Endothelial cell of umbilical vein (primary cell): ENCODE measurements at regions not wholly inside any gene's neighbourhood (a gene's known extent, or its start where the extent isn't known, plus 50 kb on each side); places are given as distances from the start of the nearest gene placed in this dataset.

Source experiments
- BruUV-seq: library from RNA; stranded (reverse); fragments of 400-500 nt; replicated peaks from 2 replicates; lab custom pipeline; 2021; lab: Mats Ljungman, UMichigan
- CTCF ChIA-PET: fragments of 300-600, 350-600 bp; sonication (Branson Sonifier 250); formaldehyde crosslinking; loops from one replicate; lab custom pipeline; 2021; ENCODE audit warnings: antibody characterized with exemption, inconsistent platforms; lab: Charles Lee
- POLR2A ChIA-PET: fragments of 300-600, 350-600 bp; sonication (Branson Sonifier 250); formaldehyde crosslinking; loops from one replicate; lab custom pipeline; 2021; ENCODE audit warnings: antibody characterized with exemption, inconsistent platforms; lab: Charles Lee
- DNase-seq: peaks from one replicate; pipeline ENCODE4 v3.0.0-alpha.2; 2011; ENCODE audit warnings: low read depth, low spot score
- FAIRE-seq: peaks from 2 replicates; lab custom pipeline; 2011; peaks lifted over from hg19 to GRCh38; lab: Jason Lieb, UNC
- H2AFZ ChIP-seq: 2 replicates; pipeline ENCODE4 v1.6.0; 2012; ENCODE audit warnings: low read depth, low read length, control low read depth, inconsistent platforms
- H3K27ac ChIP-seq: 2 replicates; pipeline ENCODE4 v1.5.1; 2011; ENCODE audit warnings: low read depth, mild to moderate bottlenecking, control low read depth, low read length, moderate library complexity; ENCODE audit not compliant: insufficient read depth
- H3K27me3 ChIP-seq, 2 experiments: 2 replicates each; pipeline versions ENCODE4 v1.6.0 to v1.6.1; 2011; ENCODE audit warnings: low read length in 2 of 2, mixed read lengths in 1 of 2; ENCODE audit not compliant: control insufficient read depth in 2 of 2, insufficient read depth in 2 of 2
- H3K36me3 ChIP-seq, 2 experiments: 2 replicates in 1 of 2; 3 replicates in 1 of 2; pipeline ENCODE4 v1.5.1; 2011; ENCODE audit warnings: low read length in 2 of 2, mild to moderate bottlenecking in 1 of 2, moderate library complexity in 1 of 2; ENCODE audit not compliant: control insufficient read depth in 2 of 2, insufficient read depth in 2 of 2; ENCODE audit errors: extremely low read depth in 1 of 2
- H3K4me1 ChIP-seq: 3 replicates; pipeline ENCODE4 v1.5.1; 2011; ENCODE audit warnings: mild to moderate bottlenecking, low read length; ENCODE audit not compliant: control insufficient read depth, insufficient read depth; ENCODE audit errors: extremely low read depth
- H3K4me2 ChIP-seq: 2 replicates; pipeline ENCODE4 v1.6.1; 2011; ENCODE audit warnings: low read length, control low read depth, mixed read lengths; ENCODE audit not compliant: insufficient read depth
- H3K4me3 ChIP-seq, 3 experiments: fragments of 200-600 bp in 1 of 3; sonication (generic), shearing (Covaris generic) in 1 of 3; replicated peaks in 1 of 3; 2 replicates each; pipeline ENCODE4 v1.5.1; 2011 to 2016; ENCODE audit warnings: control low read depth in 3 of 3, low read length in 3 of 3, mild to moderate bottlenecking in 2 of 3, inconsistent platforms in 1 of 3, low read depth in 1 of 3, moderate library complexity in 1 of 3; ENCODE audit not compliant: insufficient read depth in 1 of 3
- H3K79me2 ChIP-seq: 2 replicates; pipeline ENCODE4 v1.6.0; 2012; ENCODE audit warnings: low read length, inconsistent platforms; ENCODE audit not compliant: control insufficient read depth, insufficient read depth
- H3K9ac ChIP-seq: replicated peaks from 2 replicates; pipeline ENCODE3; 2011; ENCODE audit warnings: low read length, control low read depth; ENCODE audit not compliant: insufficient read depth; ENCODE audit errors: extremely low read depth
- H3K9me1 ChIP-seq: replicated peaks from 3 replicates; pipeline ENCODE4 v1.6.0; 2011; ENCODE audit warnings: mild to moderate bottlenecking, low read length; ENCODE audit not compliant: control insufficient read depth, insufficient read depth; ENCODE audit errors: extremely low read depth
- H3K9me3 ChIP-seq: replicated peaks from 2 replicates; pipeline ENCODE4 v1.5.1; 2012; ENCODE audit warnings: low read length, inconsistent platforms; ENCODE audit not compliant: control insufficient read depth, insufficient read depth
- H4K20me1 ChIP-seq: replicated peaks from 2 replicates; pipeline ENCODE3; 2011; ENCODE audit warnings: mild to moderate bottlenecking, low read length; ENCODE audit not compliant: control insufficient read depth, insufficient read depth; ENCODE audit errors: extremely low read depth
- CTCF ChIP-seq, 2 donors: IDR thresholded peaks; 1 replicate in 1 of 2; 2 replicates in 1 of 2; pipeline ENCODE4 v1.5.1; 2011; ENCODE audit warnings: low read length in 2 of 2, mild to moderate bottlenecking in 2 of 2, moderate library complexity in 2 of 2, control low read depth in 1 of 2, inconsistent platforms in 1 of 2, low read depth in 1 of 2; ENCODE audit not compliant: insufficient read depth in 1 of 2; ENCODE audit errors: extremely low read depth in 1 of 2
- EZH2 ChIP-seq: IDR thresholded peaks from 2 replicates; pipeline ENCODE4 v1.6.1; 2012; ENCODE audit warnings: borderline replicate concordance, low read depth, mild to moderate bottlenecking, moderate library complexity, low read length, inconsistent platforms; ENCODE audit not compliant: severe bottlenecking
- GATA2 ChIP-seq: IDR thresholded peaks from 2 replicates; pipeline ENCODE4 v1.7.0; 2011; ENCODE audit warnings: low read depth, mild to moderate bottlenecking, moderate library complexity, mixed read lengths, low read length; ENCODE audit not compliant: insufficient read length, insufficient read depth
- JUN ChIP-seq: IDR thresholded peaks from 2 replicates; pipeline ENCODE4 v1.6.1; 2011; ENCODE audit warnings: borderline replicate concordance, low read depth; ENCODE audit not compliant: insufficient read length, insufficient read depth
- MAX ChIP-seq: IDR thresholded peaks from 2 replicates; pipeline ENCODE4 v1.6.1; 2011; ENCODE audit not compliant: insufficient read depth, insufficient read length
- MYC ChIP-seq: IDR thresholded peaks from one replicate; pipeline ENCODE4 v1.6.1; 2011; ENCODE audit warnings: mild to moderate bottlenecking, low read depth, low read length
- POLR2A ChIP-seq: IDR thresholded peaks from 2 replicates; pipeline ENCODE4 v1.6.1; 2012; ENCODE audit warnings: low read depth, mild to moderate bottlenecking, control low read depth, low read length
- POLR2AphosphoS5 ChIP-seq: IDR thresholded peaks from 2 replicates; pipeline ENCODE4 v1.6.1; 2012; ENCODE audit warnings: low read depth, mild to moderate bottlenecking, control low read depth, low read length, moderate library complexity; ENCODE audit not compliant: insufficient read depth
- dilution Hi-C: fragments of 300-500 bp; cut with MboI; formaldehyde crosslinking; loops from one replicate; pipeline ENCODE4 v1.15.0; 2019; ENCODE audit warnings: low sequenced_read_pairs; ENCODE audit not compliant: extremely low pct_ligation_motif_present
- intact Hi-C: fragments of 100-400 bp; cut with micrococcal nuclease; formaldehyde crosslinking; loops from one replicate; pipeline ENCODE4 v1.10.0; 2022

GRCh38 chr13:74751739-74752138 is 617.5 kb upstream of the KLF12 start:
- H3K36me3 ChIP-seq: no peaks in the 10 kb centered on the region
- no peaks in the 10 kb centered on the region for H3K4me1 ChIP-seq
- H3K79me2 ChIP-seq: no peaks in the 10 kb centered on the region
- H3K4me2 ChIP-seq: no peak overlapping the region
- H4K20me1 ChIP-seq: no peaks in the 10 kb centered on the region
- no peaks in the 10 kb centered on the region for H3K27me3 ChIP-seq
- H3K27ac ChIP-seq: no peak overlapping the region
- no peaks in the 10 kb centered on the region for H3K9me3 ChIP-seq
- FAIRE-seq (no peak), DNase-seq (no peak)
- no peaks in the 10 kb centered on the region for H3K9me1 ChIP-seq
- POLR2A ChIA-PET: no interaction called here
- H3K9ac ChIP-seq: no peak overlapping the region
- intact Hi-C loops: no loop called here
- CTCF ChIA-PET: interaction anchor here (1.5 kb wide), 1 partner anchor 13 kb away, joined by 5 read pairs; no protein-coding TSS in a partner anchor
- TF ChIP-seq POLR2AphosphoS5 (no peak), POLR2A (no peak), MYC (no peak), JUN (no peak), MAX (no peak), EZH2 (no peak), CTCF (IDR thresholded peaks at IDR 0.05; ENCODE audit: extremely low read depth in 1 of 2, insufficient read depth in 1 of 2, low read depth in 1 of 2, low read length in 2 of 2) (no peak), GATA2 (no peak)
- no peak overlapping the region for H2AFZ ChIP-seq
- dilution Hi-C loops: no loop called here
- BruUV-seq: no TSS peak
- no peak overlapping the region for H3K4me3 ChIP-seq
